ENCODE measurements at regions not wholly inside any gene's neighbourhood (a gene's known extent, or its start where the extent isn't known, plus 50 kb on each side); places are given as distances from the start of the nearest gene placed in this dataset.

DNA sequence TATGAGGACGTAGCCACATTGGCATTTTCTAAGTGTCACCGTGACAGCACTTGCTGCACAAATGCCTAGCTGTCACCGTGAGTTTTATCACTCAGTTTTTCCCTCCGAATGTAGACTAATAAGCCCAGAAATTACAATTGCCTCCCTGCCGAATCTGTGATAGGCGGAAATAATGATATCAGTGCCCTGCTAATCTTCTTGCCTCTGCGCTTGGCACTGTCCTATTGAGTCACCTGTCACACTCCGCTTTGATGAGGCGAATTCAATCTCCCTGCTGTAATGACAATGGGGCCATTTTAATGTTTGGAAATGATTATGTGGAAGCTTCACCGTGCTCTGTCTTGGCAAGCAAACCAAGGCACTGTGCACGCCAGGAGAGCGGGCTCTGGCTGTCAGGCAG, 112.8 kb downstream of the LINC00237 start (continued):
- TF ChIP-seq, protein P1, sequence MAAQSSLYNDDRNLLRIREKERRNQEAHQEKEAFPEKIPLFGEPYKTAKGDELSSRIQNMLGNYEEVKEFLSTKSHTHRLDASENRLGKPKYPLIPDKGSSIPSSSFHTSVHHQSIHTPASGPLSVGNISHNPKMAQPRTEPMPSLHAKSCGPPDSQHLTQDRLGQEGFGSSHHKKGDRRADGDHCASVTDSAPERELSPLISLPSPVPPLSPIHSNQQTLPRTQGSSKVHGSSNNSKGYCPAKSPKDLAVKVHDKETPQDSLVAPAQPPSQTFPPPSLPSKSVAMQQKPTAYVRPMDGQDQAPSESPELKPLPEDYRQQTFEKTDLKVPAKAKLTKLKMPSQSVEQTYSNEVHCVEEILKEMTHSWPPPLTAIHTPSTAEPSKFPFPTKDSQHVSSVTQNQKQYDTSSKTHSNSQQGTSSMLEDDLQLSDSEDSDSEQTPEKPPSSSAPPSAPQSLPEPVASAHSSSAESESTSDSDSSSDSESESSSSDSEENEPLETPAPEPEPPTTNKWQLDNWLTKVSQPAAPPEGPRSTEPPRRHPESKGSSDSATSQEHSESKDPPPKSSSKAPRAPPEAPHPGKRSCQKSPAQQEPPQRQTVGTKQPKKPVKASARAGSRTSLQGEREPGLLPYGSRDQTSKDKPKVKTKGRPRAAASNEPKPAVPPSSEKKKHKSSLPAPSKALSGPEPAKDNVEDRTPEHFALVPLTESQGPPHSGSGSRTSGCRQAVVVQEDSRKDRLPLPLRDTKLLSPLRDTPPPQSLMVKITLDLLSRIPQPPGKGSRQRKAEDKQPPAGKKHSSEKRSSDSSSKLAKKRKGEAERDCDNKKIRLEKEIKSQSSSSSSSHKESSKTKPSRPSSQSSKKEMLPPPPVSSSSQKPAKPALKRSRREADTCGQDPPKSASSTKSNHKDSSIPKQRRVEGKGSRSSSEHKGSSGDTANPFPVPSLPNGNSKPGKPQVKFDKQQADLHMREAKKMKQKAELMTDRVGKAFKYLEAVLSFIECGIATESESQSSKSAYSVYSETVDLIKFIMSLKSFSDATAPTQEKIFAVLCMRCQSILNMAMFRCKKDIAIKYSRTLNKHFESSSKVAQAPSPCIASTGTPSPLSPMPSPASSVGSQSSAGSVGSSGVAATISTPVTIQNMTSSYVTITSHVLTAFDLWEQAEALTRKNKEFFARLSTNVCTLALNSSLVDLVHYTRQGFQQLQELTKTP (IDR thresholded peaks at IDR 0.05; ENCODE audit: low read depth in 1 of 2, partially characterized antibody in 2 of 2), result no peak
- TF ChIP-seq TCF7 (IDR thresholded peaks at IDR 0.05; ENCODE audit: borderline replicate concordance) (no peak), SIRT6 (IDR thresholded peaks at IDR 0.05; ENCODE audit: low read depth, low read length) (no peak), ZNF165 (CRISPR knock-in tag; IDR thresholded peaks at IDR 0.05; ENCODE audit: borderline replicate concordance) (no peak), ZNF134 (CRISPR knock-in tag; conservative IDR thresholded peaks at IDR 0.05) (no peak), ZNF212 (CRISPR knock-in tag; IDR thresholded peaks at IDR 0.05) (no peak)

GRCh38 chr20:20992686-20993360, 113.3 kb downstream of the LINC00237 start:
- ChIA-PET POLR2A (no interaction called here), CTCF (ENCODE audit: low intra/inter-chr PET ratio) (no interaction called here)
- no peak overlapping the region for H2AFZ ChIP-seq (ENCODE audit: low read depth, low read length)
- no peak overlapping the region for H3K9ac ChIP-seq (ENCODE audit: insufficient read depth in 1 of 2, low read depth in 2 of 2, low read length in 2 of 2)
- H4K20me1 ChIP-seq (replicated peaks; ENCODE audit: control insufficient read depth, insufficient read depth, low read length), result no peaks in the 10 kb centered on the region
- no peak for TF ChIP-seq ZNF232 (CRISPR knock-in tag; IDR thresholded peaks at IDR 0.05)
- no peak for TF ChIP-seq TEAD2 (tag; IDR thresholded peaks at IDR 0.05)
- TF ChIP-seq NBN (IDR thresholded peaks at IDR 0.05; ENCODE audit: low read depth), result no peak
- TF ChIP-seq ZBTB8A (IDR thresholded peaks at IDR 0.05; ENCODE audit: partially characterized antibody), result no peak
- no peak for TF ChIP-seq RBM17 (IDR thresholded peaks at IDR 0.05; ENCODE audit: borderline replicate concordance, low read depth, low read length)
- no peak for TF ChIP-seq ELF4 (CRISPR knock-in tag; IDR thresholded peaks at IDR 0.05)
- TF ChIP-seq, protein P2, sequence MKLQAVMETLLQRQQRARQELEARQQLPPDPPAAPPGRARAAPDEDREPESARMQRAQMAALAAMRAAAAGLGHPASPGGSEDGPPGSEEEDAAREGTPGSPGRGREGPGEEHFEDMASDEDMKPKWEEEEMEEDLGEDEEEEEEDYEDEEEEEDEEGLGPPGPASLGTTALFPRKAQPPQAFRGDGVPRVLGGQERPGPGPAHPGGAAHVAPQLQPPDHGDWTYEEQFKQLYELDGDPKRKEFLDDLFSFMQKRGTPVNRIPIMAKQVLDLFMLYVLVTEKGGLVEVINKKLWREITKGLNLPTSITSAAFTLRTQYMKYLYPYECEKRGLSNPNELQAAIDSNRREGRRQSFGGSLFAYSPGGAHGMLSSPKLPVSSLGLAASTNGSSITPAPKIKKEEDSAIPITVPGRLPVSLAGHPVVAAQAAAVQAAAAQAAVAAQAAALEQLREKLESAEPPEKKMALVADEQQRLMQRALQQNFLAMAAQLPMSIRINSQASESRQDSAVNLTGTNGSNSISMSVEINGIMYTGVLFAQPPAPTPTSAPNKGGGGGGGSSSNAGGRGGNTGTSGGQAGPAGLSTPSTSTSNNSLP (IDR thresholded peaks at IDR 0.05; ENCODE audit: borderline replicate concordance, low read depth, low read length), result no peak
- no peak for TF ChIP-seq ZNF644 (tag; IDR thresholded peaks at IDR 0.05; ENCODE audit: low read depth)
- intact Hi-C loops (cut with micrococcal nuclease), result no loop called here
- no peaks in the 10 kb centered on the region for H3K9me1 ChIP-seq (ENCODE audit: control insufficient read depth, insufficient read depth, low read length)
- H3K36me3 ChIP-seq (ENCODE audit: control insufficient read depth, insufficient read depth, low read length), result no peaks in the 10 kb centered on the region
- no peak overlapping the region for H3K27ac ChIP-seq (ENCODE audit: extremely low read depth, low read depth, low read length)
- FAIRE-seq (no peak), ATAC-seq (no peak), DNase-seq (ENCODE audit: extremely low read depth in 1 of 4, low spot score in 3 of 4) (no peak)
- BruUV-seq (replicated peaks), result no TSS peak
- no peak overlapping the region for H3K4me3 ChIP-seq
- in situ Hi-C loops (cut with MboI), result no loop called here
- H3K79me2 ChIP-seq (ENCODE audit: control insufficient read depth, insufficient read depth, low read length), result no peaks in the 10 kb centered on the region
- no peak overlapping the region for H3K4me2 ChIP-seq (ENCODE audit: insufficient read depth, low read length)
- H3K4me1 ChIP-seq (replicated peaks in 1 of 2; ENCODE audit: control insufficient read depth in 2 of 2, insufficient read depth in 2 of 2, low read length in 2 of 2), result no peaks in the 10 kb centered on the region
- H3K27me3 ChIP-seq (ENCODE audit: control insufficient read depth in 2 of 2, insufficient read depth in 2 of 2, low read length in 2 of 2), result peaks cover 5 to 30% of the 10 kb centered on the region in 2 experiments; a peak in 3 of 5 replicates
- WGBS (ENCODE audit: insufficient coverage, low coverage, missing lambda C conversion rate), result 0% methylated on average over 15 of the region's 15 CpGs
- H3K9me3 ChIP-seq (replicated peaks; ENCODE audit: control insufficient read depth, insufficient read depth, low read depth, low read length), result no peaks in the 10 kb centered on the region

Data from K562 (cell line).